ENCODE measurements at regions not wholly inside any gene's neighbourhood (a gene's known extent, or its start where the extent isn't known, plus 50 kb on each side); places are given as distances from the start of the nearest gene placed in this dataset.
"Not testable (repeated sequence)": the region's sequence is repeated elsewhere in the genome, so short reads cannot be mapped to it uniquely, and the experiment has no call there.

DNA sequence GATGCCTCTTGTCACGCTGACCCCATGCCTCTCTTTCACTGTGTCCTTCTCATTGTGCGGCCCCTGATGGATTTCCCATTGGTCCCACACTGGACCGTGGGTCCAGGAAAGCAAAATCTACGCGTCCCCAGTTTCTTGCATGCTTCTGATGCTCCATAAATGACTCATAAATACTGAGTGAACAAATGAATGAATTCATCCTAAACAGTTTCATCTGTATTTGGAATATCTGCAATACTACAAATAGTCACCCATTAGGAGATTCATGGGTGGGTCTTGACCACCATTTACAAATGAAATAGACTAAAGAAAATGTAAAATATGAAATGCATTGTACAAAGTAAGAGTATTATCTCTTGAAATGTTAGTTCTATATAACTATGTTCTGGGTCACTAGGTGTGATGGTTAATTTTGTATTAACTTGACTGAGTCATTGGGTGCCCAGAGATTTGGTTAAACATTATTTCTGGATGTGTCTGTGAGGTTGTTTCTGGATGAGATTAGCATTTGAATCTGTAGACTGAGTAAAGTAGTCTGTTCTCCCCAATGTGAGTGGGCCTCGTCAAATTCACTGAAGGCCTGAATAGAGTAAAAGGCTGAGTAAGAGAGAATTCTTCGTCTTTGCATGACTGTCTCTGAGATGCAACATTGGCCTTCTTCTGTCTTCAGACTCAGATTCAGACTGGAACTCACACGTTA lies 448.7 kb downstream of the PREX1 start:
- peaks cover 0 to 4% (median 0%) of the 10 kb centered on the region in 4 donors for H3K4me1 Mint-ChIP-seq
- H3K4me1 ChIP-seq (ENCODE audit: insufficient read depth, low read length), result no peaks in the 10 kb centered on the region
- no peak for DNase-seq

DNA sequence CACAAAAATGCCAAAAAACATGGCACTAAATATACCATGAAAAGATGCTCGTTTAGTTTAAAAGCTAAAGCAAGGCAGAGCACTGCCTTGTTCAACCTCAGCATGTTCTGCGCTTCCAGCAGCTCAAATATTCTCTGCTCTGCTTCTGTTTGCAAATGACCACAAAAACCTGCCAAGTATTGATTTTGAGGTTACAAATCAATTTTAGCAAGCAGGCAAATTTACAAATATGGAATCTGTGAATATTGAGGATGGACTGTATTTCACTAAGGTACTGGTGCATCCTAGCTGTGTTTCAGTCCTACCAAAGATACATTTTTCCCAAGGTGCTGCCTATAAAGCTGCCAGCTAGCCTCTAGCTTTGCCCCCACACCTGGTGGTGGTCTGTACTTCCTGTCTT lies 449.9 kb downstream of the PREX1 start:
- H3K27me3 ChIP-seq (ENCODE audit: insufficient read depth, low read length), result no peaks in the 10 kb centered on the region
- no peaks in the 10 kb centered on the region for H3K36me3 ChIP-seq (ENCODE audit: insufficient read depth, low read length)
- intact Hi-C loops (cut with micrococcal nuclease), result no loop called here
- H3K36me3 Mint-ChIP-seq, result no peaks in the 10 kb centered on the region
- DNase-seq, result no peak
- H3K9me3 Mint-ChIP-seq, result peaks cover 0 to 2% (median 0%) of the 10 kb centered on the region in 8 donors
- peaks cover 14 to 39% of the 10 kb centered on the region in 2 donors for H3K27me3 Mint-ChIP-seq
- ChIA-PET CTCF (ENCODE audit: partially characterized antibody) (no interaction called here), POLR2A (ENCODE audit: partially characterized antibody) (no interaction called here)
- H3K4me3 Mint-ChIP-seq, result no peak overlapping the region
- no peak overlapping the region for H3K27ac ChIP-seq (ENCODE audit: low read depth, low read length)
- H3K4me1 ChIP-seq (ENCODE audit: insufficient read depth, low read length), result no peaks in the 10 kb centered on the region
- no peak overlapping the region for H3K4me3 ChIP-seq (ENCODE audit: low read length in 2 of 2)
- peaks cover 0 to 5% (median 0%) of the 10 kb centered on the region in 4 donors for H3K4me1 Mint-ChIP-seq
- no peak overlapping the region for H3K27ac Mint-ChIP-seq
- H3K9me3 ChIP-seq (ENCODE audit: control insufficient read depth in 1 of 2, low read length in 2 of 2), result no peaks in the 10 kb centered on the region

More for the DNA sequence above, 448.7 kb downstream of the PREX1 start:
- H3K27ac ChIP-seq (ENCODE audit: low read depth, low read length), result no peak overlapping the region
- Mint-ChIP-seq H3K4me3 (no peak overlapping the region), H3K27ac (no peak overlapping the region), H3K36me3 (no peaks in the 10 kb centered on the region), H3K9me3 (peaks cover 0 to 2% (median 0%) of the 10 kb centered on the region in 8 donors), H3K27me3 (peaks cover 14 to 36% of the 10 kb centered on the region in 2 donors)
- intact Hi-C loops (cut with micrococcal nuclease), result no loop called here
- CTCF ChIA-PET (ENCODE audit: partially characterized antibody), result no interaction called here
- POLR2A ChIA-PET (ENCODE audit: partially characterized antibody), result no interaction called here
- no peak overlapping the region for H3K4me3 ChIP-seq (ENCODE audit: low read length in 2 of 2)
- no peaks in the 10 kb centered on the region for H3K36me3 ChIP-seq (ENCODE audit: insufficient read depth, low read length)
- H3K9me3 ChIP-seq (ENCODE audit: control insufficient read depth in 1 of 2, low read length in 2 of 2), result no peaks in the 10 kb centered on the region
- no peaks in the 10 kb centered on the region for H3K27me3 ChIP-seq (ENCODE audit: insufficient read depth, low read length)

DNA sequence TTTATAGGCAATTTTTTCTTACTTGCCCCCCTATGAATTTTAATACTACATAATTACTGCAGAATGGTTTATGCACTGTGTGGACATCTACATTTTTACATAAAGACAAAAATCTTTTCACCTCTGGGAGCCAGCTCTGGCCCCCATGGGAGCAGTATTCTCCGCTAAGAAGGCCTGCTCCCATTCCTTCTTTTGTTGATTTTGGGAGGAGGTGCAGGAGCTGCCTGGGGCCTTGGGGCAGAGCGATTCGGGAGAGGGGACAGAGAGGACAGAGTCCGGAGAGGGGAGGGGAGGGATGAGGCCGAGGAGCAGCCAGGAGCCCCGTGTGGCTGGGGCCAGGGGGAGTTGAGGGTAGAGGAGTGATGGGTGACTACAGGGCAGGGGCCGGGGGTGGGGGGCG lies 452.0 kb downstream of the PREX1 start:
- H3K27me3 ChIP-seq (ENCODE audit: insufficient read depth, low read length), result no peaks in the 10 kb centered on the region
- H3K4me3 ChIP-seq (ENCODE audit: low read length in 2 of 2), result no peak overlapping the region
- peaks cover 16 to 29% of the 10 kb centered on the region in 2 donors for H3K27me3 Mint-ChIP-seq
- H3K36me3 ChIP-seq (ENCODE audit: insufficient read depth, low read length), result no peaks in the 10 kb centered on the region
- POLR2A ChIA-PET (ENCODE audit: partially characterized antibody), result no interaction called here
- H3K4me1 ChIP-seq (ENCODE audit: insufficient read depth, low read length), result no peaks in the 10 kb centered on the region
- no peaks in the 10 kb centered on the region for H3K9me3 ChIP-seq (ENCODE audit: control insufficient read depth in 1 of 2, low read length in 2 of 2)
- no peak overlapping the region for H3K27ac Mint-ChIP-seq
- no peak for DNase-seq
- H3K4me3 Mint-ChIP-seq, result no peak overlapping the region
- intact Hi-C loops (cut with micrococcal nuclease), result no loop called here
- peaks cover 0 to 5% (median 0%) of the 10 kb centered on the region in 4 donors for H3K4me1 Mint-ChIP-seq
- H3K9me3 Mint-ChIP-seq, result peaks cover 0 to 2% (median 0%) of the 10 kb centered on the region in 8 donors
- no peak overlapping the region for H3K27ac ChIP-seq (ENCODE audit: low read depth, low read length)
- CTCF ChIA-PET (ENCODE audit: partially characterized antibody), result no interaction called here
- H3K36me3 Mint-ChIP-seq, result no peaks in the 10 kb centered on the region

DNA sequence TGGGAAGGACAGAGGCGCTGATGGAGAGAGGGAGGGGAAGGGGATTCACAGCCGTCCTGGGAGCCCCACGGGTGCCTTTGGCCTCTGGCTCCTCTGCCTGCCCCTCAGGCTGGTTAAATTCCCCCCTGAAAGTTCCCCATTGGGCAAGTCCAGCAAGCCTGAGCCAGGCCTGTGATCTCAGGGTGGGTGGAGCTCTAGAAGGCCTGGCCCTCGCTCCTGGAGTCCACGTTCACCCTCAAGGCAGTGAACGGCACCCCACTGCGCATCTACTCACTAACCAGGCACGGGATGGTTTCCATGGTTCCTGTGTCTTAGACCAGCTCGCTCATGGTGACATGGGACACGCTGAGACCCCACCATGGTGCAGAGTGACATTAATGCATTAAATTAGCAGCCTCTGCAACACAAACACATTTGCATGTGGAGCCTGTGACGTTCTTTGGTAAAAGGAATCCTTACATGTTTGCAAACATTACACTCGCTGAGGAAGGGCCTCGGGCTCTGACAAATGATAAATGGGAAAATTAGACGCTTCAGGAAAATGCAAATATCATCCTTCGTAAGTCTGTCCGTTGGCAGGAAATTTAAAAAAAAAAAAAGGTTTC lies 452.7 kb downstream of the PREX1 start:
- no peaks in the 10 kb centered on the region for H3K9me3 ChIP-seq (ENCODE audit: control insufficient read depth in 1 of 2, low read length in 2 of 2)
- intact Hi-C loops (cut with micrococcal nuclease), result no loop called here
- H3K4me1 ChIP-seq (ENCODE audit: insufficient read depth, low read length), result no peaks in the 10 kb centered on the region
- POLR2A ChIA-PET (ENCODE audit: partially characterized antibody), result no interaction called here
- Mint-ChIP-seq H3K27me3 (peaks cover 18 to 27% of the 10 kb centered on the region in 2 donors), H3K9me3 (peaks cover 0 to 2% (median 0%) of the 10 kb centered on the region in 8 donors), H3K4me3 (no peak overlapping the region), H3K27ac (no peak overlapping the region), H3K36me3 (no peaks in the 10 kb centered on the region), H3K4me1 (peaks cover 0 to 5% (median 1%) of the 10 kb centered on the region in 4 donors)
- H3K36me3 ChIP-seq (ENCODE audit: insufficient read depth, low read length), result no peaks in the 10 kb centered on the region
- no peak overlapping the region for H3K4me3 ChIP-seq (ENCODE audit: low read length in 2 of 2)
- H3K27ac ChIP-seq (ENCODE audit: low read depth, low read length), result no peak overlapping the region
- DNase-seq, result no peak
- no peaks in the 10 kb centered on the region for H3K27me3 ChIP-seq (ENCODE audit: insufficient read depth, low read length)
- CTCF ChIA-PET (ENCODE audit: partially characterized antibody), result no interaction called here

DNA sequence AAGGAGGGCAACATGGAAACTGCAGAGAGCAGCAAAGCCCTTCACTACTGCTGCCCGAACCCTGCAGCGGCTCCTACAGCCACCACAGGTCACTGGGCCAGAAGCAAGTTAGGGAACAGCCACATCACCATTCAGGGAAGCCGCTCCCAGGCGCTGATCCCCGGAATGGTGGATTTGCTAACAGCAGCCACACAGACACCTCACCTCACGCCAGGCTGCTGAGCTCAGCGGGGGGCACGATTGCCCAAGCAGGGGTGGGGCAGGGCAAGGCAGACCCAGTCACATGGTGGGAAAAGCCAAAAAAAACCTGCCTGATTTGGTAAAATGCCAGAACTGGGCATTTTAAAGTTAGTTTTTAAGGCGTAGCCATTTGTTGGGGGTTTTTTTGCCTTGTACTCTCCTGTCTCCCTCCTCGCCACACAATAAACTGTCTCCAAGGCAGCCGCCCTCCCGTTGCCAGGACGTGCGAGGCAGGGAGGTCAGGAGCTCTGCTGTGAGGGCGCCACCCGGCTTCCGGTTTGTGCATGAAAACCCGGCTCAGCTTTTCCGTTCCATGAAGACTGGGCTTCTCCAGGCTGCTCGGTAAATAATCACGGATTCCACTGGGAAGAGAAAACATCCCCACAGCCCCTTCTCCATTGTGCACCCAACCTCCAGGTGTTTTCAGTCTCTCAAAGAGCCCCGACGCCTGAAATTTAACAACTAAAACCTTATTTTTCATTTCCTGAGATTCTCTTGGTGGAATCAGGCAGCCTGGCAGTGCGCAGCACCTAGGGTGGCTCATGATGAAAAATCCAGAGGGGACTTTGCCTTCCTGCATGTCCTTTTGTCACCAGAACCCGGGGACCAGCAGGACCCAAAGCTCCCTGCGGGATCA lies 453.5 kb downstream of the PREX1 start:
- H3K27me3 ChIP-seq (ENCODE audit: insufficient read depth, low read length); DNase-seq; H3K4me3 ChIP-seq (ENCODE audit: low read length in 2 of 2); H3K36me3 ChIP-seq (ENCODE audit: insufficient read depth, low read length); H3K36me3 Mint-ChIP-seq; H3K4me1 Mint-ChIP-seq; H3K27ac Mint-ChIP-seq; CTCF ChIA-PET (ENCODE audit: partially characterized antibody); H3K4me1 ChIP-seq (ENCODE audit: insufficient read depth, low read length); H3K9me3 Mint-ChIP-seq; H3K9me3 ChIP-seq (ENCODE audit: control insufficient read depth in 1 of 2, low read length in 2 of 2); POLR2A ChIA-PET (ENCODE audit: partially characterized antibody); H3K27ac ChIP-seq (ENCODE audit: low read depth, low read length); intact Hi-C loops (cut with micrococcal nuclease): not testable (repeated sequence)
- Mint-ChIP-seq H3K27me3 (peaks cover 18 to 27% of the 10 kb centered on the region in 2 donors), H3K4me3 (peak overlapping the region in 2 of 8 donors; percentile 17 to 45)

DNA sequence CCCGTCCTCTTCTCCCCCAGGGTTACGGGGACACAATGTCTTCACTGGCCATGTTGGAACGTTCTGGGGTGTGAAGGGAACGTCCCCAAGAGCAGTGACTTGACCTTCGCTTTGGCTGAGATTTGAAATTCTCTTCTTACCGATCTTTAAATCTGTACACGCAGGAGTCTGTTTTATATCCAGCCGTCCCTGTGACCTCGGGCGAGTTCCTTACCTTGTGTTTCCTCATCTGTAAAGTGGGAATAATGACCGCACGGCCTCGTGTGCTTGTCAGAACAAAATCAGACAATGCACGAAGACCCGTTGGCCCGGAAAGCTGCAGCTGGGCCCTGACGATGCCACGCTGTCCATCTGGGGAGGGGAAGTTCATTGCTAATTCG lies 454.3 kb downstream of the PREX1 start:
- Mint-ChIP-seq H3K4me3 (no peak overlapping the region), H3K27ac (no peak overlapping the region), H3K36me3 (no peaks in the 10 kb centered on the region), H3K9me3 (peaks cover 0 to 1% (median 0%) of the 10 kb centered on the region in 8 donors), H3K4me1 (peaks cover 0 to 5% (median 3%) of the 10 kb centered on the region in 4 donors), H3K27me3 (peaks cover 14 to 23% of the 10 kb centered on the region in 2 donors)
- H3K27ac ChIP-seq (ENCODE audit: low read depth, low read length), result no peak overlapping the region
- H3K27me3 ChIP-seq (ENCODE audit: insufficient read depth, low read length), result no peaks in the 10 kb centered on the region
- intact Hi-C loops (cut with micrococcal nuclease), result no loop called here
- CTCF ChIA-PET (ENCODE audit: partially characterized antibody), result no interaction called here
- H3K4me3 ChIP-seq (ENCODE audit: low read length in 2 of 2), result no peak overlapping the region
- no peaks in the 10 kb centered on the region for H3K9me3 ChIP-seq (ENCODE audit: control insufficient read depth in 1 of 2, low read length in 2 of 2)
- POLR2A ChIA-PET (ENCODE audit: partially characterized antibody), result no interaction called here
- no peak for DNase-seq
- H3K4me1 ChIP-seq (ENCODE audit: insufficient read depth, low read length), result no peaks in the 10 kb centered on the region
- no peaks in the 10 kb centered on the region for H3K36me3 ChIP-seq (ENCODE audit: insufficient read depth, low read length)

DNA sequence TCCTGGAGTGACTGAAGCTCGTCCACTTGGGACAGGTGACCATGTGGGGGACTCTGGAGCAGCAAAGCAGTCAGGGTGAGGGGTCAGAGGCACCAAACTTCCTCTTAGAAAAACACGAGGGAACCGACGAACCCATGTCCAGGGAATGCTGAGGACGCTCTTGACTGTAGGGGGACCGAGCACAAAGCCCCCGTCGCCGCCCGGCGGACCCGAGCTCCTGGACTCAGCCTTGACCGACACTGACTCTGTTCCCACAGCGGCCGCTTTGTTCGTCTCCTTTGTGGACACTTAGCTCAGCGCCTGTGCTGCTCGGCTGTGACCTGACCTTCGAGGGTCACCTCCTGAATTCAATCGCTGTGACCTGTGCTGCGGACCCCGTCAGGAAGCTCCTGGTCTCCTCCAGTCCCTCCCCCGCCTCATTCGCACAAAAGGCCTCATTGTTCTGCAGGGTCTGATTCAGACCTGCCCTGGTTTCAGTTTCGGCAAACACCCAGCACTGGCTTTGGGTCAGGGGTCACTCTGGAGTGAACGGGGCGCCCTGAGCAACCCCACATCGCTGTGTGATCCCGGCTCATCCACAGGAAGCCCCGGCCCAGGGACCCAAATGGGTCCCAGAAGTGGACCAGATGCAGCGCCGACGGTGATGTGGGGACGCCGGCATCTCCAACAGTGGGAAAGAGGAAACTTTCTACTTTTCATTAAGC lies 454.8 kb downstream of the PREX1 start:
- H3K4me3 ChIP-seq (ENCODE audit: low read length in 2 of 2); H3K27ac Mint-ChIP-seq; H3K27ac ChIP-seq (ENCODE audit: low read depth, low read length); DNase-seq; intact Hi-C loops (cut with micrococcal nuclease); POLR2A ChIA-PET (ENCODE audit: partially characterized antibody); CTCF ChIA-PET (ENCODE audit: partially characterized antibody); H3K9me3 Mint-ChIP-seq; H3K4me1 Mint-ChIP-seq; H3K36me3 ChIP-seq (ENCODE audit: insufficient read depth, low read length); H3K9me3 ChIP-seq (ENCODE audit: control insufficient read depth in 1 of 2, low read length in 2 of 2); H3K4me1 ChIP-seq (ENCODE audit: insufficient read depth, low read length); H3K27me3 ChIP-seq (ENCODE audit: insufficient read depth, low read length); H3K4me3 Mint-ChIP-seq; H3K36me3 Mint-ChIP-seq: not testable (repeated sequence)
- H3K27me3 Mint-ChIP-seq, result peaks cover 11 to 23% of the 10 kb centered on the region in 2 donors
